A549 (cell line): ENCODE measurements at regions not wholly inside any gene's neighbourhood (a gene's known extent, or its start where the extent isn't known, plus 50 kb on each side); places are given as distances from the start of the nearest gene placed in this dataset.

Source experiments
- EHF ChIP-seq: fragments of 250-450 bp; sonication (Bioruptor Pico); IDR thresholded peaks from 2 replicates; pipeline ENCODE4 v1.5.0; 2020; ENCODE audit warnings: mild to moderate bottlenecking
- TF ChIP-seq, protein P1 (sequence below): fragments of >200 bp; sonication (Bioruptor Twin); formaldehyde crosslinking; IDR thresholded peaks from 3 replicates; pipeline ENCODE4 v1.5.1; 2016

DNA sequence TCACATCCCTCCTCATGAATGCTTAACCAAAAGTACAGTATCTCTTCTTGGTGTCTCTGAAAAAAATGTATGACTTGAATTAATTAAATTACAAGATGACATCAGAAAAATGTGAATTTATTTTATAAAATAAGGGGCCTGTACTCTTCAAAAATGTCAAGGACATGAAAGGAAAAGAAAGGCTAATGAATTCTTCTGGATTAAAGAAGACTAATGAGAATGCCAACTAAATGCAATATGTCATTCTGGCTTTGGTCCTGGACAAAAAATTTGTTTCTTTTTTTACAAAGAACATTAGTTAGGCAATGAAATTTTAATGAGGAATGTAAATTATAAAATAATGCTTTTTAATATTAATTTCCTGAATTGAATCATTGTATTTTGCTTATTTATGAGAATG lies 1125.7 kb downstream of the DNAJB9 start:
- TF ChIP-seq, protein P1, sequence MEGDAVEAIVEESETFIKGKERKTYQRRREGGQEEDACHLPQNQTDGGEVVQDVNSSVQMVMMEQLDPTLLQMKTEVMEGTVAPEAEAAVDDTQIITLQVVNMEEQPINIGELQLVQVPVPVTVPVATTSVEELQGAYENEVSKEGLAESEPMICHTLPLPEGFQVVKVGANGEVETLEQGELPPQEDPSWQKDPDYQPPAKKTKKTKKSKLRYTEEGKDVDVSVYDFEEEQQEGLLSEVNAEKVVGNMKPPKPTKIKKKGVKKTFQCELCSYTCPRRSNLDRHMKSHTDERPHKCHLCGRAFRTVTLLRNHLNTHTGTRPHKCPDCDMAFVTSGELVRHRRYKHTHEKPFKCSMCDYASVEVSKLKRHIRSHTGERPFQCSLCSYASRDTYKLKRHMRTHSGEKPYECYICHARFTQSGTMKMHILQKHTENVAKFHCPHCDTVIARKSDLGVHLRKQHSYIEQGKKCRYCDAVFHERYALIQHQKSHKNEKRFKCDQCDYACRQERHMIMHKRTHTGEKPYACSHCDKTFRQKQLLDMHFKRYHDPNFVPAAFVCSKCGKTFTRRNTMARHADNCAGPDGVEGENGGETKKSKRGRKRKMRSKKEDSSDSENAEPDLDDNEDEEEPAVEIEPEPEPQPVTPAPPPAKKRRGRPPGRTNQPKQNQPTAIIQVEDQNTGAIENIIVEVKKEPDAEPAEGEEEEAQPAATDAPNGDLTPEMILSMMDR, result no peak
- TF ChIP-seq EHF, result no peak
